SK-N-MC (cell line): ENCODE measurements at regions not wholly inside any gene's neighbourhood (a gene's known extent, or its start where the extent isn't known, plus 50 kb on each side); places are given as distances from the start of the nearest gene placed in this dataset.

Experiments used
- EZH2 ChIP-seq: fragments of 200-600 bp; sonication (generic); IDR thresholded peaks from one replicate; pipeline ENCODE4 v1.6.1; 2017; ENCODE audit warnings: antibody characterized with exemption
- POLR2AphosphoS5 ChIP-seq: IDR thresholded peaks from 2 replicates; pipeline ENCODE4 v1.6.1; 2012; ENCODE audit warnings: mild to moderate bottlenecking, low read depth, low read length, borderline replicate concordance

DNA sequence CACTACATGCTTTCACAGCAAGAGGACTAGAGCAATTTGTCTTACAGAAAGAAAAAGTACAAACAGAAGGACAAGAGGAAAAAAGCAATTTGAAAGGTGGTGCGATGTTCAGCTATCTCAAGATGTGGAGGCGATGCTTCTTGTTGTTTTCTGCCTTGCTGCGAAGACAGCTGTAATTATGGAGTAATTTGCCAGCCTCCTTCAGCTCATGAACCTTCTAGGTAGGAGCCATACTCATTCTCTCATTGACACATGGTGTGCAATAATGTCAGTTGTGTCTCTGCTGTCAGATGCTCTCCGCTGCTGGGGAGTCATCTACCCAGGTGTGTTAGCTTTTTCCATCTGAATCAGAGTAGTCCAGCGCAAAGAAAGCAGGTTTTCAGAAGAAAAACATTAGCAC is 424.5 kb downstream of the NR2F1-AS1 start:
- TF ChIP-seq EZH2 (no peak), POLR2AphosphoS5 (no peak)
